Activated CD4-positive, alpha-beta T cell treated with anti-CD3 and anti-CD28 coated beads for 36 hours (primary cell): ENCODE measurements at regions not wholly inside any gene's neighbourhood (a gene's known extent, or its start where the extent isn't known, plus 50 kb on each side); places are given as distances from the start of the nearest gene placed in this dataset.

Source experiments
- ATAC-seq: fragments of 200-7000 bp; cut with Tn5 transposase; one replicate; pipeline ENCODE4 v1.10.0; 2021; ENCODE audit warnings: mild to moderate bottlenecking, moderate library complexity
- CTCF ChIA-PET: fragments of 350-600 bp; sonication (Branson Sonifier 250); formaldehyde crosslinking; loops from one replicate; lab custom pipeline; 2021; ENCODE audit warnings: antibody characterized with exemption; lab: Charles Lee
- POLR2A ChIA-PET: fragments of 350-600 bp; sonication (Branson Sonifier 250); formaldehyde crosslinking; loops from one replicate; lab custom pipeline; 2021; ENCODE audit warnings: antibody characterized with exemption, inconsistent platforms; lab: Charles Lee
- DNase-seq: peaks from one replicate; pipeline ENCODE4 v3.0.0-alpha.2; 2020
- H3K27ac Mint-ChIP-seq: one replicate; pipeline ENCODE4 v1.8.0; 2021; ENCODE audit warnings: mixed read lengths
- H3K27me3 Mint-ChIP-seq: one replicate; pipeline ENCODE4 v1.8.0; 2021; ENCODE audit warnings: mixed read lengths
- H3K36me3 Mint-ChIP-seq: one replicate; pipeline ENCODE4 v1.8.0; 2021; ENCODE audit warnings: low read depth, mixed read lengths
- H3K4me1 Mint-ChIP-seq: one replicate; pipeline ENCODE4 v1.8.0; 2021; ENCODE audit warnings: mixed read lengths
- H3K4me3 Mint-ChIP-seq: one replicate; pipeline ENCODE4 v1.8.0; 2021; ENCODE audit warnings: mild to moderate bottlenecking, moderate library complexity, mixed read lengths
- H3K9me3 Mint-ChIP-seq: one replicate; pipeline ENCODE4 v1.8.0; 2021; ENCODE audit warnings: low read depth, mixed read lengths
- intact Hi-C, 2 experiments: fragments of 100-400 bp; cut with DNase I in 1 of 2; cut with micrococcal nuclease in 1 of 2; formaldehyde crosslinking; loops; one replicate each; pipeline versions ENCODE4 v1.14.2 to v1.15.1; 2022 to 2024; cut with DNase I, micrococcal nuclease

DNA sequence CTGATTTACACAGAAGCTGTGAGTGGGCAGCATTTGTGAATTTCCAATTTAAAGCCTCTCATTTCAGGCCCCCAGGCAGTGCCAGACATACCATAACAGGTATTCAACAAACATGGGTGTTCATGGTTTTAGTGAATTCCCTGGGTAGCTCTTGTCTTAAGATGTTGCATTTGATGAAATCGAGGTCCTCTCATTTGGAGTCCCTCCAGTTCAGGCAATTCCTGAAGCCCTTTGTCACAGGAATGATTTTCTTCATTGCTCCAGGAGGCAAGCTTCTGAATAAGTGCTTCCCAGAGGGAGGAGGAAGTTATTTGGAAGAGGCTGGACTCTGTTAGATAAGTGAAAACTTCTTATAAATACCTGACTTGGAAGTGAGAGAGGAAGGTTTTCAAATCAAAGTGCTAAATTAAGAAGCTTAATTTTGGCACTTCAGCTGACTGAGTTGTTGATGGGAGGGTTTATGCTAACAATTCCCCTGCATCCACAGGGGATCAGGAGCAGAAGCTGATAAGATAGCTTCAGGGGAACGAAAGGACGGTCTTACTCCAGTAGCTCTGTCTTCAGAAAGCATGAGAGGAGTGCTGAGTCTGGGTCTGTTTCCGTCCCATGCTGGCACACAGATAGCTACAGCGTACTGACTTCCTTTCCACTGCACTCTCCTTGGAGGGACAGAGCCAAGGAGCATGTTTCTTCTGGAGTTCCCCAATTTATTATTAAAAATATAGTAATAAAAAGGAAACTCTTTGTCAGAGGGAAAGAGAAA lies 543.1 kb downstream of the GBA3 start:
- no peaks in the 10 kb centered on the region for H3K27me3 Mint-ChIP-seq
- CTCF ChIA-PET = interaction anchor here (0.8 to 1.1 kb wide), 2 partner anchors 18 to 41 kb away, joined by 3 read pairs; no protein-coding TSS in a partner anchor
- no peak overlapping the region for H3K27ac Mint-ChIP-seq
- H3K36me3 Mint-ChIP-seq = no peaks in the 10 kb centered on the region
- no peaks in the 10 kb centered on the region for H3K4me1 Mint-ChIP-seq
- intact Hi-C loops = no loop called here
- H3K4me3 Mint-ChIP-seq = no peak overlapping the region
- peaks cover 3% of the 10 kb centered on the region for H3K9me3 Mint-ChIP-seq
- POLR2A ChIA-PET = no interaction called here
- no peak for DNase-seq
- no peak for ATAC-seq

GRCh38 chr4:23234716-23235115 lies 542.0 kb downstream of the GBA3 start:
- no peak for DNase-seq
- ChIA-PET POLR2A (no interaction called here), CTCF (interaction anchor here (1.1 kb wide), 1 partner anchor 39 kb away, joined by 3 read pairs; no protein-coding TSS in a partner anchor)
- Mint-ChIP-seq H3K4me1 (no peaks in the 10 kb centered on the region), H3K36me3 (no peaks in the 10 kb centered on the region), H3K27ac (no peak overlapping the region), H3K4me3 (no peak overlapping the region), H3K9me3 (no peaks in the 10 kb centered on the region), H3K27me3 (no peaks in the 10 kb centered on the region)
- intact Hi-C loops = no loop called here
- ATAC-seq = no peak

DNA sequence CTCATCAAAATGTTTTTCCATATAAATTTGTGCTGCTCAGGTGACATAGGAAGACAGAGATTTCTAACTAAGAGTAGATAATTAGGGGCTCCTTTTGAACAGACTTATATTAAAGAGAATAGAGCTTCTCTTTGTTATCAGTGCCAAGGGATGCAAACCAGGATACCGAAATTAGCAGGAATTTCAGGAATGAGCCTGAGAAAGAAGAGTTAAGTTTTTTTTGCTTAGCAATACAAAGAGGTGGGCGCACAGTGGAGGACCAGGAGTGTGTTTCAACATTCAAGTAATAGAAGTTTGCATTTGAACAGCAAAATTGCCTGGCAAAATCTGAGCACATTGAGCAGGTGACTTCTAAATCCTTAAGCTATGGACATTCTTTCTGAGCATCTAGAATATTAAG lies 541.3 kb downstream of the GBA3 start:
- DNase-seq = no peak
- ChIA-PET CTCF (no interaction called here), POLR2A (no interaction called here)
- no peaks in the 10 kb centered on the region for H3K36me3 Mint-ChIP-seq
- intact Hi-C loops = no loop called here
- H3K4me1 Mint-ChIP-seq = no peaks in the 10 kb centered on the region
- H3K4me3 Mint-ChIP-seq = no peak overlapping the region
- no peak overlapping the region for H3K27ac Mint-ChIP-seq
- no peaks in the 10 kb centered on the region for H3K9me3 Mint-ChIP-seq
- no peaks in the 10 kb centered on the region for H3K27me3 Mint-ChIP-seq
- ATAC-seq = no peak

- POLR2A ChIA-PET = no interaction called here
- CTCF ChIA-PET = no interaction called here
- intact Hi-C loops = no loop called here
- H3K9me3 Mint-ChIP-seq = no peaks in the 10 kb centered on the region
- ATAC-seq = no peak
- DNase-seq = no peak
- H3K27ac Mint-ChIP-seq = no peak overlapping the region
- H3K36me3 Mint-ChIP-seq = no peaks in the 10 kb centered on the region
- H3K4me3 Mint-ChIP-seq = no peak overlapping the region
- H3K27me3 Mint-ChIP-seq = no peaks in the 10 kb centered on the region
- H3K4me1 Mint-ChIP-seq = no peaks in the 10 kb centered on the region
Observed at GRCh38 chr4:23233596-23233995, 540.9 kb downstream of the GBA3 start.

DNA sequence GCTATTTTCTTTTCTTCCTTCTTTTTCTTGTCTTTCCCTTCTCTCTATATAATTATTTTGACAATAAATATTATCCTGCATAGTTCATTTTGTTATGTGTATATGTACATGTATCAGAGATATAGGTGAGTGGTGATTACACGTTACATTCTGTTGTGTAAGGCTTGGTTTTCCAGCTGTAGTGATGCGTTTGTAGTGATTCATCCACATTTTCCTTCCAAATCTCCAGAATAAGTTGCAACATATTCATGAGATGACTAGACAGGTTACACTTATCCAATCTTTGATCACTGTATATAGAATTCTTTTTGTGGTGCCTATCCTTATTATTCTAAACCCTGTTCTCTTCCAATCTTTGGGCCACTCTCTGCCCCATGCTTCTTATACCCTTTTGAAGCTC lies 540.2 kb downstream of the GBA3 start:
- no peaks in the 10 kb centered on the region for H3K27me3 Mint-ChIP-seq
- ChIA-PET POLR2A (no interaction called here), CTCF (no interaction called here)
- no peaks in the 10 kb centered on the region for H3K36me3 Mint-ChIP-seq
- ATAC-seq (no peak), DNase-seq (no peak)
- no peak overlapping the region for H3K27ac Mint-ChIP-seq
- H3K9me3 Mint-ChIP-seq = no peaks in the 10 kb centered on the region
- H3K4me1 Mint-ChIP-seq = no peaks in the 10 kb centered on the region
- intact Hi-C loops = no loop called here
- no peak overlapping the region for H3K4me3 Mint-ChIP-seq

GRCh38 chr4:23225564-23225963 lies 532.8 kb downstream of the GBA3 start:
- ATAC-seq (no peak), DNase-seq (no peak)
- no peak overlapping the region for H3K4me3 Mint-ChIP-seq
- no peaks in the 10 kb centered on the region for H3K4me1 Mint-ChIP-seq
- H3K27me3 Mint-ChIP-seq = peaks cover 2% of the 10 kb centered on the region
- no peak overlapping the region for H3K27ac Mint-ChIP-seq
- ChIA-PET POLR2A (no interaction called here), CTCF (no interaction called here)
- intact Hi-C loops = no loop called here
- H3K9me3 Mint-ChIP-seq = no peaks in the 10 kb centered on the region
- H3K36me3 Mint-ChIP-seq = no peaks in the 10 kb centered on the region

DNA sequence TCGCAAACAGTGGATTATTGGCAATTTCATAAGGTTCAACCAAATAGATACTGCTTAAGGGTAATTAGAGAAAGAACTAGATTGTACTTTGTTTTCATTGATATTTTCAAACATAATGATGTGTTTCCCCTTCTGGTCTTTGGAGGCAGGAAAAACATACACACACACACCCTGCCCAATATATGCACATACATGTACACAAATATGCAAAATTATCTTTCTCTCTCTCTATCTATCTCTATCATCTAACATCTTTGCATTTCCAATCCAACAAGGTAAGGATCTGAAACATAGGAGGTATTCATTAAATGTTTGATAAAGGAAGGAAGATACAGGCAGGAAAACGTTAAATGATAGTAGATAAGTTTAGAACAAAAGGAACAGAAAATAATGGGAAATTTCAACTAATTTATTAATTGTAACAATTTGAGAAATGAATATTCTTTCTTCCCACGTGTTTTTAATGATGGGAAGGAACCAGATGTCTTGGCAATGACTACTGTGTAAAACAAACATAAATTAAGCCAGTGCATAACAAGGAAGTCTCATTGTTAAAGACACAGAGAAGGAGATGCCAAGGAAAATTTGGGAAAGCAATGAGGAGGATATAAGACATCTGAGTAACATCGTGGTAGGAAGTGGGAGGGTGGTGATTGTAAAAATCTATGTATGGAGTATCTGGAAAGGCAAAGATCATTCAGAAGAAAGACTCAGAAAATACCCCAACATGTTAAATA lies 532.1 kb downstream of the GBA3 start:
- DNase-seq = no peak
- Mint-ChIP-seq H3K4me3 (no peak overlapping the region), H3K36me3 (no peaks in the 10 kb centered on the region), H3K9me3 (no peaks in the 10 kb centered on the region), H3K4me1 (no peaks in the 10 kb centered on the region), H3K27ac (no peak overlapping the region), H3K27me3 (peaks cover 2% of the 10 kb centered on the region)
- CTCF ChIA-PET = no interaction called here
- intact Hi-C loops = no loop called here
- POLR2A ChIA-PET = no interaction called here
- no peak for ATAC-seq

DNA sequence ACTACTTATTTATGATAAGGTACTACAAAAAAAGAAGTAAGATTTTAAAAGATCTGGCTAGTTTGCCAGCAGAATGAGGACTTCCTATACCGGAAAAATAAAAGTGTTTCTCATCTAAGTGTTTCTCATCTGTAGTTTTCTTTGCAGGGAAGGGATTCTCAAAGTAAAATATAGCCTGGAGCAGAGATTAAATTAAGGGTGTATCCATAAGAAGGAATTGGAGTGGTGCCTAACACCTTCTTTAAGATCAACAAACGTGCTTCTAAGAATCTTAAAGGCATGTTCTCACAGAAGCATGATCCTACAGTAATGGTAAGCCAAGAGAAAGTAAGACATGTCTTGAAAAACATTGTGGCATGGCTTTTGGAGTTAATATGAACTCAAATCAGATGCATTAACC lies 528.2 kb downstream of the GBA3 start:
- no peak overlapping the region for H3K4me3 Mint-ChIP-seq
- DNase-seq (no peak), ATAC-seq (no peak)
- H3K27ac Mint-ChIP-seq = no peak overlapping the region
- no peaks in the 10 kb centered on the region for H3K9me3 Mint-ChIP-seq
- CTCF ChIA-PET = no interaction called here
- peaks cover 2% of the 10 kb centered on the region for H3K27me3 Mint-ChIP-seq
- POLR2A ChIA-PET = no interaction called here
- H3K4me1 Mint-ChIP-seq = no peaks in the 10 kb centered on the region
- H3K36me3 Mint-ChIP-seq = no peaks in the 10 kb centered on the region
- intact Hi-C loops = no loop called here

GRCh38 chr4:23219779-23220408 lies 527.2 kb downstream of the GBA3 start:
- Mint-ChIP-seq H3K36me3 (no peaks in the 10 kb centered on the region), H3K9me3 (no peaks in the 10 kb centered on the region), H3K4me3 (no peak overlapping the region), H3K4me1 (no peaks in the 10 kb centered on the region), H3K27ac (no peak overlapping the region), H3K27me3 (peaks cover 2% of the 10 kb centered on the region)
- intact Hi-C loops = no loop called here
- ChIA-PET CTCF (interaction anchor here (1.6 kb wide), 1 partner anchor 10 kb away, joined by 4 read pairs; no protein-coding TSS in a partner anchor), POLR2A (no interaction called here)
- ATAC-seq = no peak
- no peak for DNase-seq

- H3K27me3 Mint-ChIP-seq = no peaks in the 10 kb centered on the region
- ChIA-PET POLR2A (no interaction called here), CTCF (no interaction called here)
- no peak overlapping the region for H3K27ac Mint-ChIP-seq
- H3K36me3 Mint-ChIP-seq = no peaks in the 10 kb centered on the region
- H3K9me3 Mint-ChIP-seq = no peaks in the 10 kb centered on the region
- no peak overlapping the region for H3K4me3 Mint-ChIP-seq
- ATAC-seq (no peak), DNase-seq (no peak)
- intact Hi-C loops = no loop called here
- no peaks in the 10 kb centered on the region for H3K4me1 Mint-ChIP-seq
Observed at GRCh38 chr4:23213198-23213597, 520.5 kb downstream of the GBA3 start.

DNA sequence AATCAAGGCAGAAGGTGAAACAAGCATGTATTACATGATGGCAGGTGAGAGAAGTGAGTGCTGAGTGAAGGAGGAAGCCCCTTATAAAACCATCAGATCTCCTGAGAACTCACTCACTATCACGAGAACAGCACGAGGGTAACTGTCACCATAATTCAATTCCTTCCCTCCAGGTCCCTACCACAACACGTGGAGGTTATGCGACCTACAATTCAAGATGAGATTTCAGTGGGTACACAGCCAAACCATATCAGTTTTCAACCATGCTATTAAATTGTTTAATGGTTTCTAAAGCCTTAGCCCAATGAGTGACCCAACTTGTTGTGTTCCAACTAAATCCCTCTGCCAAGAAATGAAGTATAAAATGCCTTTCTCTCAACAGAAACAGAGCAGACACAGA lies 519.8 kb downstream of the GBA3 start:
- Mint-ChIP-seq H3K27me3 (no peaks in the 10 kb centered on the region), H3K36me3 (no peaks in the 10 kb centered on the region), H3K4me1 (no peaks in the 10 kb centered on the region), H3K9me3 (no peaks in the 10 kb centered on the region), H3K27ac (no peak overlapping the region), H3K4me3 (no peak overlapping the region)
- ChIA-PET CTCF (no interaction called here), POLR2A (no interaction called here)
- intact Hi-C loops = no loop called here
- DNase-seq (no peak), ATAC-seq (no peak)

GRCh38 chr4:23207059-23207458 lies 514.3 kb downstream of the GBA3 start:
- Mint-ChIP-seq H3K27ac (no peak overlapping the region), H3K36me3 (no peaks in the 10 kb centered on the region), H3K4me1 (no peaks in the 10 kb centered on the region), H3K4me3 (no peak overlapping the region), H3K9me3 (no peaks in the 10 kb centered on the region), H3K27me3 (no peaks in the 10 kb centered on the region)
- POLR2A ChIA-PET = no interaction called here
- ATAC-seq (no peak), DNase-seq (no peak)
- intact Hi-C loops = no loop called here
- CTCF ChIA-PET = no interaction called here
